ENCODE measurements at regions not wholly inside any gene's neighbourhood (a gene's known extent, or its start where the extent isn't known, plus 50 kb on each side); places are given as distances from the start of the nearest gene placed in this dataset.

- TF ChIP-seq ZNF565 (CRISPR knock-in tag; conservative IDR thresholded peaks at IDR 0.05; ENCODE audit: low read depth) (no peak), ZNF70 (CRISPR knock-in tag; IDR thresholded peaks at IDR 0.05) (no peak), PATZ1 (CRISPR knock-in tag; IDR thresholded peaks at IDR 0.05; ENCODE audit: borderline replicate concordance) (no peak), GLIS3 (CRISPR knock-in tag; IDR thresholded peaks at IDR 0.05) (no peak), ZFP30 (CRISPR knock-in tag; IDR thresholded peaks at IDR 0.05) (no peak), CSDC2 (CRISPR knock-in tag; IDR thresholded peaks at IDR 0.05) (no peak), ARNTL (CRISPR knock-in tag; IDR thresholded peaks at IDR 0.05; ENCODE audit: borderline replicate concordance, low read depth) (no peak), ESRRG (CRISPR knock-in tag; IDR thresholded peaks at IDR 0.05) (no peak), PPARA (CRISPR knock-in tag; IDR thresholded peaks at IDR 0.05; ENCODE audit: borderline replicate concordance) (no peak), ZFP3 (CRISPR knock-in tag; IDR thresholded peaks at IDR 0.05) (no peak), BACH2 (CRISPR knock-in tag; IDR thresholded peaks at IDR 0.05; ENCODE audit: borderline replicate concordance) (no peak), CSRNP3 (CRISPR knock-in tag; IDR thresholded peaks at IDR 0.05) (no peak), CREB5 (CRISPR knock-in tag; IDR thresholded peaks at IDR 0.05; ENCODE audit: low read depth) (no peak), TCF4 (CRISPR knock-in tag; IDR thresholded peaks at IDR 0.05; ENCODE audit: borderline replicate concordance) (no peak), SNAI2 (CRISPR knock-in tag; IDR thresholded peaks at IDR 0.05) (no peak), ZNF8 (CRISPR knock-in tag; IDR thresholded peaks at IDR 0.05) (no peak), ZC3H10 (CRISPR knock-in tag; IDR thresholded peaks at IDR 0.05) (no peak), ISL1 (CRISPR knock-in tag; IDR thresholded peaks at IDR 0.05) (no peak)
- no peak for ATAC-seq
These were observed 182.6 kb upstream of the CD96 start for GRCh38 chr3:111359261-111360030.

- peak; percentile 71 for ATAC-seq
- no peak for TF ChIP-seq ISL1 (CRISPR knock-in tag; IDR thresholded peaks at IDR 0.05)
- TF ChIP-seq ZC3H10 (CRISPR knock-in tag; IDR thresholded peaks at IDR 0.05) = no peak
- TF ChIP-seq ZFP30 (CRISPR knock-in tag; IDR thresholded peaks at IDR 0.05) = no peak
- no peak for TF ChIP-seq ZNF70 (CRISPR knock-in tag; IDR thresholded peaks at IDR 0.05)
- TF ChIP-seq OSR1 (CRISPR knock-in tag; IDR thresholded peaks at IDR 0.05) = no peak
- no peak for TF ChIP-seq ZNF8 (CRISPR knock-in tag; IDR thresholded peaks at IDR 0.05)
These were observed 179.5 kb upstream of the CD96 start for GRCh38 chr3:111362381-111363009.

- TF ChIP-seq PPARA (CRISPR knock-in tag; IDR thresholded peaks at IDR 0.05; ENCODE audit: borderline replicate concordance) (no peak), TCF4 (CRISPR knock-in tag; IDR thresholded peaks at IDR 0.05; ENCODE audit: borderline replicate concordance) (no peak), GLIS3 (CRISPR knock-in tag; IDR thresholded peaks at IDR 0.05) (no peak), ZNF70 (CRISPR knock-in tag; IDR thresholded peaks at IDR 0.05) (no peak), TOX (CRISPR knock-in tag; IDR thresholded peaks at IDR 0.05; ENCODE audit: borderline replicate concordance) (no peak), ZNF8 (CRISPR knock-in tag; IDR thresholded peaks at IDR 0.05) (no peak), ZNF565 (CRISPR knock-in tag; conservative IDR thresholded peaks at IDR 0.05; ENCODE audit: low read depth) (no peak), PATZ1 (CRISPR knock-in tag; IDR thresholded peaks at IDR 0.05; ENCODE audit: borderline replicate concordance) (no peak), ESRRG (CRISPR knock-in tag; IDR thresholded peaks at IDR 0.05) (no peak)
- no peak for ATAC-seq
These were observed 175.5 kb upstream of the CD96 start for GRCh38 chr3:111366515-111366914.

GRCh38 chr3:111368056-111368455 lies 173.9 kb upstream of the CD96 start:
- no peak for ATAC-seq
- TF ChIP-seq ISL1 (CRISPR knock-in tag; IDR thresholded peaks at IDR 0.05) = no peak
- TF ChIP-seq RARB (CRISPR knock-in tag; IDR thresholded peaks at IDR 0.05) = no peak
- no peak for TF ChIP-seq TOX (CRISPR knock-in tag; IDR thresholded peaks at IDR 0.05; ENCODE audit: borderline replicate concordance)
- TF ChIP-seq CSRNP3 (CRISPR knock-in tag; IDR thresholded peaks at IDR 0.05) = no peak
- no peak for TF ChIP-seq ZNF70 (CRISPR knock-in tag; IDR thresholded peaks at IDR 0.05)
- TF ChIP-seq ZNF8 (CRISPR knock-in tag; IDR thresholded peaks at IDR 0.05) = no peak
- no peak for TF ChIP-seq GLIS3 (CRISPR knock-in tag; IDR thresholded peaks at IDR 0.05)
- TF ChIP-seq POU6F1 (CRISPR knock-in tag; IDR thresholded peaks at IDR 0.05; ENCODE audit: borderline replicate concordance, low read depth) = no peak
- no peak for TF ChIP-seq ZNF565 (CRISPR knock-in tag; conservative IDR thresholded peaks at IDR 0.05; ENCODE audit: low read depth)
